ENCODE measurements at regions not wholly inside any gene's neighbourhood (a gene's known extent, or its start where the extent isn't known, plus 50 kb on each side); places are given as distances from the start of the nearest gene placed in this dataset.

GRCh38 chr2:67528320-67528719 is 131.2 kb downstream of the ETAA1 start:
- TF ChIP-seq JUNB (CRISPR knock-in tag; IDR thresholded peaks at IDR 0.05; ENCODE audit: borderline replicate concordance) = no peak
- TF ChIP-seq ZNF138 (CRISPR knock-in tag; IDR thresholded peaks at IDR 0.05; ENCODE audit: low read depth) = no peak
- TF ChIP-seq CTCF (CRISPR knock-in tag; IDR thresholded peaks at IDR 0.05) = no peak
- TF ChIP-seq ZNF784 (CRISPR knock-in tag; IDR thresholded peaks at IDR 0.05; ENCODE audit: borderline replicate concordance) = no peak
- TF ChIP-seq E2F1 (CRISPR knock-in tag; IDR thresholded peaks at IDR 0.05) = no peak
- TF ChIP-seq SIN3B (IDR thresholded peaks at IDR 0.05; ENCODE audit: low read length) = no peak
- TF ChIP-seq MLXIP (CRISPR knock-in tag; IDR thresholded peaks at IDR 0.05; ENCODE audit: borderline replicate concordance) = no peak
- no peak for TF ChIP-seq ZNF737 (CRISPR knock-in tag; IDR thresholded peaks at IDR 0.05; ENCODE audit: borderline replicate concordance)
- no peak for TF ChIP-seq RBAK (CRISPR knock-in tag; IDR thresholded peaks at IDR 0.05)
